Neuron (in vitro differentiated cells): ENCODE measurements at regions not wholly inside any gene's neighbourhood (a gene's known extent, or its start where the extent isn't known, plus 50 kb on each side); places are given as distances from the start of the nearest gene placed in this dataset.

ENCODE experiments used
- H2AFZ ChIP-seq: one replicate; pipeline ENCODE4 v1.6.1; 2013; ENCODE audit warnings: low read depth, mild to moderate bottlenecking, inconsistent platforms, low read length, moderate library complexity
- H3K27me3 ChIP-seq: one replicate; pipeline ENCODE4 v1.6.1; 2013; ENCODE audit warnings: low read length; ENCODE audit not compliant: insufficient read depth
- H3K36me3 ChIP-seq: one replicate; pipeline ENCODE4 v1.6.1; 2013; ENCODE audit warnings: low read length; ENCODE audit not compliant: insufficient read depth
- H3K4me1 ChIP-seq: one replicate; pipeline ENCODE4 v1.6.1; 2013; ENCODE audit warnings: low read length; ENCODE audit not compliant: insufficient read depth
- H3K4me3 ChIP-seq: 2 replicates; pipeline ENCODE4 v1.5.1; 2013; ENCODE audit warnings: mild to moderate bottlenecking, low read length, moderate library complexity
- H3K9me3 ChIP-seq: one replicate; pipeline ENCODE4 v1.6.1; 2013; ENCODE audit warnings: low read length

DNA sequence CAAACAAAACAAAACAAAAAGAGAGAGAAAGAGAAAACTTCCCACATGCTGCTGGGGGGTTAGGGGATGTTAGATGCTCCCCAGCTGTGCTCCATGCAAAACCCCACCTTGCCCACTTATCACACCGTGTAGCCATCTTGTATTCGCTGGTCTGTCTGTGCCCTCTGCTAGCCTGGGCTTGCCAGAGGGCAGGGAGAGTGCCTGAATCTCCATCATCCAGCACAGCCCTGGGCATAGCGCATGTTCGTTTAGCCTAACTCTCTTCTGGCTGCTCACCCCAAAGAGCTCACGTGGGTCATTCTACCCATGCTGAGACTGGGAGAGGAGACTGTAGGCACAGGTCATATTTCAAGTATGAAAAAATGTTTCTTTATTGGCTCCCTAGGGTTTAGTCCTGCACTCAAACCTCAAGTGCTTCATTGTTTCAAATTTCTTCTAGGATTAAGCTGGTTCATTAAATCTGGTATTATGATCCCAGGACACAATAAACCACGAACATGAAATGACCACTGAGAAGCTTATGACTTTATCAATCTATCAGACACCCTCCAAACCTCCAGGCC lies 100.5 kb downstream of the KCNF1 start:
- Histone ChIP-seq H3K4me3 (no peak overlapping the region), H3K4me1 (peaks cover 4% of the 10 kb centered on the region), H3K9me3 (peaks cover 2% of the 10 kb centered on the region), H3K27me3 (peaks cover 8% of the 10 kb centered on the region), H2AFZ (no peak overlapping the region), H3K36me3 (no peaks in the 10 kb centered on the region)

DNA sequence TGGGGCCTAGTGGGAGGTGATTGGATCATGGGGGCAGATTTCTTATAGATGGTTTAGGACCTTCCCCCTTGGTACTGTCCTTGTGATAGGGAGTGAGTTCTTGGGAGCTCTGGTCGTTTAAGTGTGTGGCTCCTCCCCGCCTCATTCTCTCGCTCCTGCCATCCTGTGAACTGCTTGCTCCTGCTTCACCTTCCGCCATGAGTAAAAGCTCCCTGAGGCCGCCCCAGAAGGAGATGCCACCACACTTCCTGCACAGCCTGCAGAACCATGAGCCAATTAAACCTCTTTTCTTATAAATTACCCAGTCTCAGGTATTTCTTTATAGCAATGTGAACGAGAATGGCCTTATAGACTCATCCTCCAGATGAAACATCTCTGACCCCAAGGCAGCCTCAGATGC lies 101.5 kb downstream of the KCNF1 start:
- Histone ChIP-seq H3K4me3 (no peak overlapping the region), H3K27me3 (peaks cover 8% of the 10 kb centered on the region), H2AFZ (no peak overlapping the region), H3K9me3 (peaks cover 2% of the 10 kb centered on the region), H3K36me3 (no peaks in the 10 kb centered on the region), H3K4me1 (peaks cover 2% of the 10 kb centered on the region)

DNA sequence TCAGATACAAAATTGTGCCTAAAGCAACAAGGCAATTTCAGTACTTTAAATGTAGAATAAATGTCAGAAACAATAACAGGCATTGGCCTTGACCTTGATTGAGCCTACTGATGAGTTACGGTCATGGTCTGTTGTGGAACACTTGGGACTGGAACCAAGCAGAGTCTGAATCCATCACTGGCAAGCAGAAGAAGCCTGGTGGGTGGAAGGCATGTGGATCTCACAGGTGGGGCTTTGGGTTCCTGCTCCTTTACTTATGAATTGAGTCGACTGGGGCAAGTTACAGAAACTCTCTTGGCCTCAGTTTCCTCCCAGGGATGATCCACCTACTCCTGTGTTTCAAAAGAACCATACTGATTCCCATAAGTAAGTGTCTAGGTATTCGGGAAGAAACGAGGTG lies 102.3 kb downstream of the KCNF1 start:
- H3K9me3 ChIP-seq, result peaks cover 2% of the 10 kb centered on the region
- no peaks in the 10 kb centered on the region for H3K36me3 ChIP-seq
- no peaks in the 10 kb centered on the region for H3K4me1 ChIP-seq
- H2AFZ ChIP-seq, result no peak overlapping the region
- peaks cover 8% of the 10 kb centered on the region for H3K27me3 ChIP-seq
- no peak overlapping the region for H3K4me3 ChIP-seq

DNA sequence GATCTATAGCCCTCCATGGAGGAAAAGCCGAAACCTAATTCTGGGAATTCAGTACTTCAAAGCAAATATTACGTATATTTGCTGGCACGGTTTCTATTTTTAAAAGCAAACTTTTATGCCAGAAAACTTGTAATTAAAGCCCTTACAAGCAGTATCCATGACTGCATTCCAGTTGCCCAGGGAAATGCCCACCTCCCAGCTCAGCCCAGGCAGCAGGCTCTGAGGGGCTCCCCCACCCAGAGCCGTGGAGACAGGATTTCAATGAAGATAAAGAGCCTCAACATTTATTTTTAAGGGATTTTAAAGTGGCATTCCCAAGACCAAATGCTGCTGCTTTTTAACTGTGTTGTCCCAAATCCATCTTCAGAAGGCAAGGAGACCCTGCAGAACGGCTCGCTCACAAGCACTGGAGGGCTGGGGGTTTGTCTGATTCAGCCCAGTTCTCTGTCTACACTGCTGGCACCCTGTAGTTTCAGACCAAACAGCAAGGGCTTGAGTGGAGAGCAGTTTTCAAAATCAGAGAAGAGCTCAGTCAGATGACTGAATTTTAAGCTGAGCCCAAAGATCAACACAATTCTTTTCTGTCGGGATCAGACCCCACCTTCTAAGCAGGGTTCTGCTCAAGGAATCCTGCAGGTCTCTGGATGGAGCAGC lies 105.1 kb downstream of the KCNF1 start:
- Histone ChIP-seq H3K27me3 (peaks cover 8% of the 10 kb centered on the region), H3K4me3 (no peak overlapping the region), H3K9me3 (peaks cover 2% of the 10 kb centered on the region), H3K4me1 (no peaks in the 10 kb centered on the region), H3K36me3 (no peaks in the 10 kb centered on the region), H2AFZ (no peak overlapping the region)

DNA sequence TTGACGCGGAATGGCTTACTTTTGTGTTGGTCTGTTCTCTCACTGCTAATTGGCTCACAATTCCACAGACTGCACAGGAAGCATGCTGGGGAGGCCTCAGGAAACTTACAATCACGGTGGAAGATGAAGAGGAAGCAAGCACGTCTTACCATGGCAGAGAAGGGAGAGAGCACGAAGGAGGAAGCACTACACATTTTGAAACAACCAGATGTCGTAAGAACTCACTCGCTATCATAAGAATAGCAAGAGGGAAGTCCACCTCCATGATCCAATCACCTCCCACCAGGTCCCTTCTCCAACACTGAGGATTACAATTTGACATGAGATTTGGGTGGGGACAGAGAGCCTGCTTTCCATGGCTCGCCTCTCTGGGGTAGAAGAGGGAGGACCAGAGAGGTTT lies 106.2 kb downstream of the KCNF1 start:
- no peak overlapping the region for H3K4me3 ChIP-seq
- H3K27me3 ChIP-seq, result peaks cover 8% of the 10 kb centered on the region

DNA sequence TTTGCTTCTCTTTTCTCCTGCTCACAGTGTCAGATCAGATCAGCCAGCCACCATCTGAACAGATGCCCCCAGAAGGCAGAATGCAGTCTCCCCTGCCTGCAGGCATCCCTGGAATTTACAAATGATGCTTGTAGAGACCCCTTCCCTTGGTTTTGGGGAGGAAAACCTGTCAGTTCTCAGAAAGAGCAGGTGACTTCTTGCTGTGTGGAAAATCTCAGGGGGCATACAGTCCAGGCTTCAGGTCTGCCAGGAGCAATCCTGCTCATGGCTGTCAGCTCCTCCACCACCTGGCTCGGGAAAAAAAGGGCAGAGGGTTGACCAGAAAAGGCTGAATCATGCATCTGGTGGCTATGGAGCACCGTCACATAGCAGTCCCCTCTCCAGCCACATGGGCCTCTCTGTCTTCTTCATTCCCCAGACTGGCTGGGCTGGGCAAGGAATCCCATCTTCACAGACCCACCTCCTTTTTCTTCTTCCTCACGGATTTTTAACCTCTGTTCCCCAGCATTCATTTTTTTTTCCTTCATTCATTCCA lies 107.0 kb downstream of the KCNF1 start:
- Histone ChIP-seq H3K36me3 (no peaks in the 10 kb centered on the region), H3K9me3 (no peaks in the 10 kb centered on the region), H3K4me1 (no peaks in the 10 kb centered on the region), H3K27me3 (peaks cover 8% of the 10 kb centered on the region), H2AFZ (no peak overlapping the region), H3K4me3 (no peak overlapping the region)

More for the DNA sequence above, 106.2 kb downstream of the KCNF1 start:
- Histone ChIP-seq H3K36me3 (no peaks in the 10 kb centered on the region), H2AFZ (no peak overlapping the region), H3K4me1 (no peaks in the 10 kb centered on the region), H3K9me3 (no peaks in the 10 kb centered on the region)

DNA sequence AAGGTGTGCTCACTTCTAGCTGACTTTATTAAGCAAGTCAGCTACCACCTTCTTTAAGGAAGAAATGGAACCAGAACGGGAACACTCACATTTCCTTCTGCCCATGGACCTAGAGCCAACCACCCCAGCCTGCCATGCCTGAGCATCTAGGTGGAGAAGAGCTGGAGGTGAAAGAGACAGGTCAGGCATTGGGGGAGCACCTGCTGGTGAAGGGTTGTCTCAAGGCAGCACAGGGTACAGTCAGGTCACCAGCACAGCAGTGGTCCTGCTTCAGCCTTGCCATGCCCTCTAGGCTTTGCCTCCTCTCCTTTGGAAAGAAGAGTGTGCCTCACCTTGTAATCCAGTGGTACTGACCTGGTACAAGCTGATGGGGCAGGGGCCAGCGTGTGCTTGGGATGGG lies 107.9 kb downstream of the KCNF1 start:
- H3K4me3 ChIP-seq, result no peak overlapping the region
- no peaks in the 10 kb centered on the region for H3K36me3 ChIP-seq
- H3K9me3 ChIP-seq, result no peaks in the 10 kb centered on the region
- peaks cover 8% of the 10 kb centered on the region for H3K27me3 ChIP-seq
- no peak overlapping the region for H2AFZ ChIP-seq
- no peaks in the 10 kb centered on the region for H3K4me1 ChIP-seq

DNA sequence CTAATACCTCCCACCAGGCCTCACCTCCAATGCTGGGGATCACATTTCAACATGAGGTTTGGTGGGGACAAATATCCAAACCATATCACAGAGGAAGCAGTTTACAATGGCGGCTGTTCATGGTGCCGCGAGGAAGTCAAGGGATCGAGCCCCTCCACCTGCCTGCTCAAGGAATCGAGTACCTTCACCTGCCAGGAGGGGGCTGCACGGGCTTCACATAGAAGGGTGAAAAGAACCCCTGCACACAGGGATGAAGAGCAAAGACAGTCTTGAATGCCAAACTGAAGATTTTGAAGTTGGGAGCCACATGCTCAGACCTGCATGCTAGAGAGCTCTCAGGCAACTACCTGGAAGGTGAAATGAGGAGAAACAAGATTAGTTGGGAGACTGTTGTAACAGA lies 110.3 kb downstream of the KCNF1 start:
- Histone ChIP-seq H3K27me3 (peaks cover 1% of the 10 kb centered on the region), H3K9me3 (no peaks in the 10 kb centered on the region), H2AFZ (no peak overlapping the region), H3K4me1 (no peaks in the 10 kb centered on the region), H3K36me3 (no peaks in the 10 kb centered on the region), H3K4me3 (no peak overlapping the region)

DNA sequence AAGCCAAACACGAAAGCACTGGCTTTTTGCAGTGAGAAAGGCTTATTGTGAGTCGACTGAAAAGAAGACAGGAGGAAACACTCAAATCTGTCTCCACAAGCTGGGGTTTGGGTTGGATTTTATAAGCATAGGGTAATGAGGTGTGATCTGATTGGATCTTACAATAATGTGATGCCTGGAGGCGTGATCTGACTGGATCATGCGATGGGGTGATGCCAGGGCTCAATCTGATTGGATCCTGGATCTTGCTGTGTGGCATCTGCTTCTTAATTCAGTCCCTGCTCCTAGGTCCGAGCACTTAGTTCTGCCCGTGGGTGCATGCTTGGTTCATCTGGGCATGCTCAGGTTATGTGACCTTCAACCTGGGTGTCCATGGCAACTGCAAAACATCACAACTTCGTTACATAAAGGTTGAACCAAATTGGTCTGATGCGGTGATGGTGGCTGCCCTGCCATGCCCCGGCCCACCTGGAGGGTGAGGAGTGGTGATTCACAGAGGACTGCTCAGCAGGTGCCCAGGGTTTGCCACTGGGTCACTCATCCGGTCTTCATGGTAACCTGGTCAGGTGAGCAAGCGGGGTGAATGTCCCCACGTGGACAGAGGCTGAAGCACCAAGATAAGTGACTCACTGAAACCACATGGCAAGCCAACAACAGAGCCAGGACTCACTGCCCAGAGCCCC lies 111.0 kb downstream of the KCNF1 start:
- no peak overlapping the region for H2AFZ ChIP-seq
- no peaks in the 10 kb centered on the region for H3K4me1 ChIP-seq
- no peaks in the 10 kb centered on the region for H3K9me3 ChIP-seq
- H3K36me3 ChIP-seq, result no peaks in the 10 kb centered on the region
- no peak overlapping the region for H3K4me3 ChIP-seq
- H3K27me3 ChIP-seq, result no peaks in the 10 kb centered on the region

DNA sequence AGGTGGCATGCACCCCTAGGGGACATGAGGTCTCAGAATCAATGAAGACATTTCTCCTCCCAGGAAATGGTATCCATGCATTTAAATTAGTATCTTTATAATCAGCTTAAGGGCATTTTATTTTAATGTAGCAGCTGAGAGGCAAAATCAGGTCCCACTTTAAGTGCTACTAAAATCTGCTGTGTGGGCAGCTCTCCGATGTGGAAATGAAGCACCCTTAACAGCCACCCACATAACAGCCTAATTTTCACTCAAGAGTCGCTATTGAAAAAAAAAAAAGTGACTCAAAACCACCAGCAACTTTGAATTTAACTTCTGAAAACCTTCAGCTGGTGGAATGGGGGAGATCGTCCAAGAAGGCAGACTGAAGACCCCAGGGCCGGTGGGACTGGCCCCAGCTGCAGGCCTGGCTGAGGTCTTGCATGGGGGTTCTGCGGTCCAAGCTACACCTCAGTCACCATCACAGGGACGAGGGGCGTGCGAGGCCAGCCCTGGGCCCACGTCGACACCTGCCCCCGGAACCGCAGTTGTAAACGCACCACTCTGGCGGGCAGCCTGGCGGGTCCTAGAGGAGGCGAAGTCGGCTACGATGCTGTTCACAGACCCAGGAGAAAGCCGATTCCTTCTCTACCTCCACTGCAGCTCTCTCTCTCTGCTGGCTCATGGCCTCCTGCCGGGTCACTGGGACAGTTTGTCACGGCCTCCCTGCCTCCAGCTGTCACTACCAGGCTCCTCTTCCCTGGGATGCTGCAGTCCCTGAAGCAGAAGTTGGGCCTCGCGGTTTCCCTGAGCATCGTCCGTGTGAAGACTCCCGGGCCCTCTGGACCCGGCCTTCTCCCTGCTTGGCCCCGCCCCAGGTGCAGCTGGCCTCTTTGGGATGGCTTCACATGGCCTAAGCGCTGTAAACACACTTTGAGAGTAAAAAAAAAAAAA lies 111.9 kb downstream of the KCNF1 start:
- H3K27me3 ChIP-seq, result no peaks in the 10 kb centered on the region

DNA sequence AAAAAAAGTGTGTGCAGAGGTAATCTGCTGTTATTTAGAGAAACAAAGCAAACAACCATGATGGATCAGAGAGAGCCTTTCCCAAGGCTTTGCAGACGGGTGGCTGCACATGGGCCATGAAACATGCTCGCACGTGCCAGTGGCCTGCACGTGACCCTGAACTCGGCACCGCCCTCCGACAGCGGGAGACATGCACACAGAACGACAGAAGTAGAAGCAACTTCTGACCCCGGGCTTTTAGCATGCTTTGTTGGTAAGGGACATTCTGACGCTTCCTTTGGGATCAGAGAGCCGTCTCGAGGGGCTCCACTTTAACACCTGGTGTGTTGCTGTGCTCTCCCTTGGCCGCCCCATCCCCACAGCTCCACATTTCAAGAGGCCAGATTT lies 112.5 kb downstream of the KCNF1 start:
- Histone ChIP-seq H3K9me3 (no peaks in the 10 kb centered on the region), H3K27me3 (no peaks in the 10 kb centered on the region)

More for the DNA sequence above, 111.9 kb downstream of the KCNF1 start:
- no peak overlapping the region for H3K4me3 ChIP-seq
- H3K4me1 ChIP-seq, result no peaks in the 10 kb centered on the region
- no peaks in the 10 kb centered on the region for H3K36me3 ChIP-seq
- no peaks in the 10 kb centered on the region for H3K9me3 ChIP-seq
- H2AFZ ChIP-seq, result no peak overlapping the region

DNA sequence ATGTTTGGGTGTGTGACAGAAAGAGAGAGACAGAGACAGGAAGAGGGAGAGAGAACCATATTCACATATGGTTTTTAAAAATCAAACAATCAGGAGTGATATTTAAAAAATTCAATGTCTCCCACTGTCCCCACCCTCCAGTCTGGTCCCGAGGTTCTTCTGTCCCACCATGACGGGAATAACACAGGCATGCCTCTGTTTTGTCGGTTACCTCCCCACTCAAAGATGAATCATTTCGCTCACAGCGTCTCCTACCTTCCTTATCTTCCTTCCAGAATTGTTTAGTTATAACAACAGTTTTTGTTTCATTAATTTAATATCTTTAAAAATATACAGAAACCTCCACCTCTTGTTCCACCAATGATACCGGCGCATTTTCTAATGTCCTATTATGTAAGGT lies 113.0 kb downstream of the KCNF1 start:
- H3K36me3 ChIP-seq, result no peaks in the 10 kb centered on the region
- H3K4me1 ChIP-seq, result no peaks in the 10 kb centered on the region
- no peak overlapping the region for H2AFZ ChIP-seq
- H3K4me3 ChIP-seq, result no peak overlapping the region
- no peaks in the 10 kb centered on the region for H3K27me3 ChIP-seq
- H3K9me3 ChIP-seq, result no peaks in the 10 kb centered on the region

More for the DNA sequence above, 112.5 kb downstream of the KCNF1 start:
- no peaks in the 10 kb centered on the region for H3K4me1 ChIP-seq
- no peak overlapping the region for H2AFZ ChIP-seq
- H3K4me3 ChIP-seq, result no peak overlapping the region
- H3K36me3 ChIP-seq, result no peaks in the 10 kb centered on the region
